ENCODE measurements at regions not wholly inside any gene's neighbourhood (a gene's known extent, or its start where the extent isn't known, plus 50 kb on each side); places are given as distances from the start of the nearest gene placed in this dataset.

GRCh38 chr11:15585602-15586331, 471.0 kb downstream of the INSC start:
- no peak for DNase-seq (ENCODE audit: low spot score)

GRCh38 chr11:15586741-15587473, 472.2 kb downstream of the INSC start:
- no peak for DNase-seq (ENCODE audit: low spot score)

DNA sequence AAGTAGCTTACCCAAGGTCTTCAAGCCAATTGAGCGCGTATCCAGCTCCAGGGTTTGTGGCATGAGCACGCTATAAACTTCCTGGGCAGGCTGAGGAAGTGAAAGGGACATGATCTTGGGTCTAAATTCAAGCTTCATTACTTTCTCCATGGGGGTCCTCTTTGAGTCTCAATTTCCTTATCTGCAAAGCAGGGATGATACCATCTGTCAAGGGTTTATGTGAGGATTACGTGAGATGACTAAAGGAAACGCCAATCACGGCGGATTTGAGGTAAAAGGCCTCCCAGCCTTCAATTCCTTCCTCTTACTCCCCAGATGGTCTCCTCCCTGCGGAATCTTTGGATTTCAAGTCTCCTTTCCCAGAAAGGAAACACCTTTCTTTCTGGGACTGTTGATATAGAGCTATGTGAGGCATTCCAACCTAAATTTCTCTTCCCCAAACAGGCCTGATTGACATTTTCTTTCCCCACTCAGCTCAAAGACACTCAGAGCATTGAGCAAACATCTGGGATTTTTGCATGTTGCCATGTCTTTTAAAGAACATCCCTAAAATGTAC, 474.4 kb downstream of the INSC start:
- DNase-seq (ENCODE audit: low spot score), result no peak

GRCh38 chr11:15590132-15590531, 475.4 kb downstream of the INSC start:
- DNase-seq (ENCODE audit: low spot score), result no peak

- no peak for DNase-seq (ENCODE audit: low spot score)
These were observed 476.4 kb downstream of the INSC start for GRCh38 chr11:15591112-15591537.

DNA sequence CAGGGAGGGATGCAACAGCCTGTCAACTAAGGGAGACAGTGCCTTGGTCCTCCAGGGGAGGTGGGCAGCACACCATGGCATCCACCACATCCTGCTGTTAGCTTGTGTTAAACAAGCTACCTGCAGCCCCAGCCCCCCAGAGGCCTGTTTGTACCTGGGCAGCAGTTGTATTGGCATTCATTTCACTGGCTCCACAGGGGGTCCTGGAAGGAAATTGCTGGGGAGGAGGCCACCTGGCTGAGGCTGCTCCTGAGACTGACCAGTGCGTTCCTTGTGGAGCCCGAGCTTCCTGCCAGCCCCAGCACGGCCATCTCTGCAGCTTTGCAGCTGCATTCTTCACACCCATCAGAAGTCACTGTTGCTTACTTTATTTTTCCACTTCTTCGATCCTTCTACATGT, 479.9 kb downstream of the INSC start:
- DNase-seq (ENCODE audit: low spot score), result no peak

DNA sequence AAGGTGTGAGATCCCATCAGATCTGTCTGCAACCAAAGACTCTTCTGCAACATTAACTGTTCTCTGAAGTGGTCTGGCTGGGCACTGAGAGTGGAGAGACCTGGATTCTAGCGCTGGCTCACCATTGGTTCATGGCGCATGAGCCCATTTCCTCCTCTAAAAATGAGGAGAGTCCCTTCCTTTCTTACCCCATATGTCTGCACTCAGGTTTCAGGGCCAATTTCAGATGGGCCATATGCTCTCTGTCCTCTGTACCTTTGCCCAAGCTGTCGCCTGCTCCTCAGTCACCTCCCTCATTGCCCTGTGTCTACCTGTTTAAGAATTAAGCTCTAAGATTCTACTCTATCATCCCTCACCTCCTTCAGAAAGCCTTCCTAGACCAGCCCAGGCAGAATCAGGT, 484.7 kb downstream of the INSC start:
- DNase-seq (ENCODE audit: low spot score), result no peak

DNA sequence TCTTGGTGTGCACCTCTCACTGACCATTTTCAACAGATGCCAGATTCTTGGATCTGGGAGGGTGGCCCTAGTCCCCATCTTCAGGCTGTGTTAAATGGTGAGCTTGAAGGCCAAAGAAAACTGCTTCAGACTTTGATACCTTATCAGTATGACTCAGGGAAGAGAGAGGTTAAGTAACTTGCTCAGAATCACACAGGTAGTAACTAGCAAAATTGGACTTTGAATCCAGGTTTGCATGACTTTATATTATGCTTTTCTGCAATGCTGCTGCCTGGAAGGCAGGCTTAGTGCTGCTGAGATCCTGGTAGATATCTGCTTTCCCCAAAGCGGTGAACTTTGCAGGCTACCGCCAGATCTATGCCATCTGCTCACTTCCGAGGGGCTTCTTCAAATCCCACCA, 487.3 kb downstream of the INSC start:
- DNase-seq (ENCODE audit: low spot score), result no peak

- peak; percentile 4 for DNase-seq (ENCODE audit: low spot score)
These were observed 488.3 kb downstream of the INSC start for GRCh38 chr11:15602785-15603567.

- no peak for DNase-seq (ENCODE audit: low spot score)
These were observed 490.4 kb downstream of the INSC start for GRCh38 chr11:15605094-15605493.

- DNase-seq (ENCODE audit: low spot score), result no peak
These were observed 492.8 kb downstream of the INSC start for GRCh38 chr11:15607361-15608036.

DNA sequence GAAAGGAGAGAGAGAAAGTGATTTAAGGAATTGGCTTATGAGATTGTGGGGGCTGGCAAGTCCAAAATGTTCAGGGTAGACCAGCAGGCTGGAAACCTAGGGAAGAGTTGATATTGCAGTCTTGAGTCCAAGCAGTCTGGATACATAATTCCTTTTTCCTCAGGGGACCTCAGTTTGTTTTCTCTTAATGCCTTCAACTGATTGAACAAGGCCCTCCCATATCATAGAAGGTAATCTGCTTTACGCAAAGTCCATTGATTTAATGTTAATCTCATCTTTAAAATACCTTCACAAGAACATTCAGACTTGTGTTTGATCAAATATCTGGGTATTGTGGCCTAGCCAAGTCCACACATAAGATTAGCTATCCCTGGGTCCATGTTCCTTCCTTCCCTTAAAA, 494.7 kb downstream of the INSC start:
- no peak for DNase-seq (ENCODE audit: low spot score)

- no peak for DNase-seq (ENCODE audit: low spot score)
These were observed 496.2 kb downstream of the INSC start for GRCh38 chr11:15610881-15611280.

DNA sequence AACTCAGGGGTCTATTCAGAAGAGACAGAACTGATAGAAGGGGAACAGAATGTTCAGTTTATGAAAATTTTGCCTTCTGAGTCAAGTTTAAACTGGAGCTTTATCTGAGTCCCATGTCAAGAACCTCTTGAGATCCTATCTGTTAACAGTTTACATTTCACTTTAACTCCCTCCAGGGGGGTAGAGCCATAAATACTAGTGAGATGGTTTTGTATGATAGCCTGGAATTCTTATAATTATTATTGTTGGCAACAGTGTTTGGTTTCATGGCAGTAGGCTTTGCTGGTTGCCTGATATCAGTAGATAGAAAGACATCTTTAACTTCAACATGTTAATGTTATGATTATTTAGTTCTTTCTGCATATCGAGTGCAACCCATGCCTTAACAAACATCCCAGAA, 498.5 kb downstream of the INSC start:
- no peak for DNase-seq (ENCODE audit: low spot score)

GRCh38 chr11:15613789-15614188, 499.1 kb downstream of the INSC start:
- DNase-seq (ENCODE audit: low spot score), result no peak

DNA sequence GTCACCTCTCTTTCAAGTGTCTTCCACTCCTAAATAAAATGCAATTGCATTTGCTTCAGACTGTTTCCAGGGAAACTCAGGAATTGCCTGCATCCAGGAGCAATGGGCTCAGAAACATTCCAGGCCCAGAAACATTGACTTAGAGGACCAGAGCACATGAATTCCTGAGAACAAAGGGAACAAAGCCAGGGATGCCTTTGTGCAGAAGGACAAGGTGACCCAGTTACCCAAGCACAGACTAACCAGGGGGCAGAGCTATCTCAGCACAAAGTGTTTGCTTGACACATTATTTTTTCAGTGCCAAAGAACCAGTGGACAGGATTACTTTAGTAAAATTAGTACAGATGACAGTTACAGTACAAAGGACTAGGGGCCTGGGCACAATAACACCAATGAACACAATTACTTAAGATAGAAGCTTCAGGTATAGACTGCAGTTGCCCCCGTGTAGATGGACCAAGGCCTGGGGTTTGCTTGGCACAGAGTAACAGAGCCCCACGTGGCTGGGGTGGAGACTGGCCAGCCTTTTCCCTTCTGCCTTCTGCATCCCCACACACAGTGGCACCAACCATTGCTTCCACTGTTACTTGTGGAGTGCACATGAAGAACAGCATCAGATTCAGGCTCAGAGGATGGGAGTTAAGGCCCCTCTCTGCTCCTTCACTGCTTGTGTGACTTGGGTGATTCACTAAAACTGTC, 500.8 kb downstream of the INSC start:
- peak; percentile 22 for DNase-seq (ENCODE audit: low spot score)

DNA sequence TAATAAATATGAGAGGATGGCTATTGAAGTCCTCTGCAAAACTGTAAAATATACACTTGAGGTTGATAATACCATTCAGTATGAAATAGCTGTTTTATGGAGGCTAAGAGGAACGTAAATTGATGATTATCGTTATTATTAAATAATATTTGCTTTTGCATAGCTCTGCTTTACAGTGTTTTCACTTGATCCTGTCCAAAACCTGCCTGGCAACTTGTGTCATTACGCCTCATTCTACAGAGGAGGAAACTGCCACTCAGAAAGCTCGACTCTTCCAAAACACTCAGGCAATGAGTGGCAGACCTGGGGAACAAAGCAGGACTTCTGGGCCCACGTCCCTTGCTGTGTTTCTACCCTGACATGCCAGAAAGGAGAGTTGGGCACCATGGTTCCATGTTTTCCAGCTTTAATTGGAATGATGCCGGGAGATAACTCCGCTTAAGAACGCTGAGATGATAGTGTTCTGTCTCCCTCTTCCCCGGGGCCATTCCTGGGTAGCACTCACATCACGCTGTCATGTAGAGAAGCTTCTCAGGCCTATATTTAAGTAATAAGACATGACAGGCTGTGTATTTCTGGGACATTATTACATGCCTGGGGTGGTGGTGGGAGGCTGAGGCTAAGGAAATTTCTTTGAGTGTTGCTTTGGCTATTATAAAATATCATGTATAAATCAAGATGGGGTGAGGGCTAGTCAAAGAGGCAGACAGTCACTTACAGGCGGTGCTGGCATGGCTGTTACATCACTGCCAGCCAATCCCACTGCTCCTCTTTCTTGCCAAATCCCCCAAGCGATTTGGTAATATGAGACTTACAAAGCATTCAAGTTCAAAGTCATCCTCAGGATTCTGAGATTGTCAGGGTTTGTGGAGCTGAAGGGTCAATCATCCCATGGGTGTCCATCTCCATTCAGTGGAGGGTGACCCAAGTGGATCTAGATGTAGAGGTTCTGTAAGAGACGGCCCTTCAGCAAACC, 501.7 kb downstream of the INSC start:
- DNase-seq (ENCODE audit: low spot score), result no peak

DNA sequence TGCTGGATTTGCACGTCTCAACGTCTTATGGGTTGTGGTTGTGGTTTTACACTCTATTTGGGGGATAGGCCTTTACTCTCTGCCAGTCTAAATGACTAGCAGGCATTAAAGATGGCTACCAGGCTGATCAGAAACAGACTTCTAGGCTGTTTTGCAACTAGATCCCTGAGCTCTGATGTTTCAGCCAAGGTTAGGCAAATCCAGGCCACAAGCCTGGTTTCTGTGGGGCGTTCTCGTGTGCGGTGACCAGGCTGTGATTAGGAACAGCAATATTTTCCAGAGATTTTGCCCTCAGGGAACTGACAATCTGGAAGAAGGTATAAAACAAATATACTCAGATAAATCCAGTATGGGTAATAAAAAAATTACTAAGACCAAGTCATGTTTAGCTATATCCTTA, 502.4 kb downstream of the INSC start:
- DNase-seq (ENCODE audit: low spot score), result no peak

DNA sequence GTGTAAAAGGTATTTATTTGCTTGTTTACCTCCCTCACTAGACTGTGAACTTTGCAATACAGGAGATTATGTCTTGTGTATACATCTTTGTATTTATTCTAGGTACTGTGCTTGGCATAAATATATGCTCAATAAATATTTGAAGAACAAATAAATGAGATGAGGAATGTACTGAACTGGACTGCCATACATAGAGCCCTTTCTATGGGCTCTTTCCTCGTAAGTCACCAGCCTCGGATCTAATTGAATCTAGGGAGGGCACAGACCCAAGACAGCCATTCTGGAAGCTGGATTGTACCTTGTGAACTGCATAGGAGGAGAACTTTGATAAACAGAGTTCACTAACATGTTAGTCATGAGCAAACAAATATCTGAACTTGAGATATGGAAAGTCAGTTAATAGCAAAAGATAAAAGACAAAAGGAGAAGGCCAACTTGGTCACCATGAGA, 503.9 kb downstream of the INSC start:
- no peak for DNase-seq (ENCODE audit: low spot score)

GRCh38 chr11:15621565-15621964, 506.8 kb downstream of the INSC start:
- DNase-seq (ENCODE audit: low spot score), result no peak

All from globus pallidus (tissue), 1 donor.